Gastroesophageal sphincter (tissue), 3 donors: ENCODE measurements at regions not wholly inside any gene's neighbourhood (a gene's known extent, or its start where the extent isn't known, plus 50 kb on each side); places are given as distances from the start of the nearest gene placed in this dataset.

Source experiments
- CTCF ChIP-seq, 4 experiments: fragments of 200-600 bp in 2 of 4; fragments of 450-650 bp in 2 of 4; sonication (generic) in 1 of 4; IDR thresholded peaks; one replicate each; pipeline ENCODE4 v1.5.1; 2017 to 2019; ENCODE audit warnings: antibody characterized with exemption in 4 of 4, mild to moderate bottlenecking in 2 of 4, moderate library complexity in 2 of 4
- EP300 ChIP-seq: sonication (generic); formaldehyde crosslinking; IDR thresholded peaks from one replicate; pipeline ENCODE4 v1.6.1; 2017; ENCODE audit warnings: antibody characterized with exemption, mild to moderate bottlenecking
- POLR2A ChIP-seq, 2 donors: fragments of 450-650 bp; IDR thresholded peaks; one replicate each; pipeline ENCODE4 v1.6.1; 2017; ENCODE audit warnings: antibody characterized with exemption in 2 of 2, mild to moderate bottlenecking in 2 of 2, moderate library complexity in 1 of 2

- TF ChIP-seq CTCF (IDR thresholded peaks at IDR 0.05) (no peak), EP300 (no peak), POLR2A (IDR thresholded peaks at IDR 0.05) (no peak)
Observed at GRCh38 chr3:26894443-26894842, 271.9 kb downstream of the LRRC3B start.
